ENCODE measurements at regions not wholly inside any gene's neighbourhood (a gene's known extent, or its start where the extent isn't known, plus 50 kb on each side); places are given as distances from the start of the nearest gene placed in this dataset.
"Not testable (repeated sequence)": the region's sequence is repeated elsewhere in the genome, so short reads cannot be mapped to it uniquely, and the experiment has no call there.

- TF ChIP-seq CTCF (IDR thresholded peaks at IDR 0.05), result no peak
- H3K4me3 ChIP-seq (ENCODE audit: low read depth in 1 of 2, low read length in 1 of 2), result no peak overlapping the region
- no peak overlapping the region for H3K27ac ChIP-seq
- no peaks in the 10 kb centered on the region for H3K4me1 ChIP-seq (ENCODE audit: control insufficient read depth in 1 of 2, insufficient read depth in 1 of 2, low read depth in 1 of 2, low read length in 1 of 2)
- H3K36me3 ChIP-seq, result no peaks in the 10 kb centered on the region
- H3K9me3 ChIP-seq, result no peaks in the 10 kb centered on the region
- no peaks in the 10 kb centered on the region for H3K27me3 ChIP-seq
These were observed 254.7 kb upstream of the SOX9 start for GRCh38 chr17:71866095-71866494.

- no peaks in the 10 kb centered on the region for H3K9me3 ChIP-seq
- H3K36me3 ChIP-seq, result no peaks in the 10 kb centered on the region
- TF ChIP-seq CTCF (IDR thresholded peaks at IDR 0.05), result no peak
- no peak overlapping the region for H3K27ac ChIP-seq
- H3K4me1 ChIP-seq (ENCODE audit: control insufficient read depth in 1 of 2, insufficient read depth in 1 of 2, low read depth in 1 of 2, low read length in 1 of 2), result no peaks in the 10 kb centered on the region
- no peaks in the 10 kb centered on the region for H3K27me3 ChIP-seq
- no peak overlapping the region for H3K4me3 ChIP-seq (ENCODE audit: low read depth in 1 of 2, low read length in 1 of 2)
These were observed 251.5 kb upstream of the SOX9 start for GRCh38 chr17:71869293-71869692.

DNA sequence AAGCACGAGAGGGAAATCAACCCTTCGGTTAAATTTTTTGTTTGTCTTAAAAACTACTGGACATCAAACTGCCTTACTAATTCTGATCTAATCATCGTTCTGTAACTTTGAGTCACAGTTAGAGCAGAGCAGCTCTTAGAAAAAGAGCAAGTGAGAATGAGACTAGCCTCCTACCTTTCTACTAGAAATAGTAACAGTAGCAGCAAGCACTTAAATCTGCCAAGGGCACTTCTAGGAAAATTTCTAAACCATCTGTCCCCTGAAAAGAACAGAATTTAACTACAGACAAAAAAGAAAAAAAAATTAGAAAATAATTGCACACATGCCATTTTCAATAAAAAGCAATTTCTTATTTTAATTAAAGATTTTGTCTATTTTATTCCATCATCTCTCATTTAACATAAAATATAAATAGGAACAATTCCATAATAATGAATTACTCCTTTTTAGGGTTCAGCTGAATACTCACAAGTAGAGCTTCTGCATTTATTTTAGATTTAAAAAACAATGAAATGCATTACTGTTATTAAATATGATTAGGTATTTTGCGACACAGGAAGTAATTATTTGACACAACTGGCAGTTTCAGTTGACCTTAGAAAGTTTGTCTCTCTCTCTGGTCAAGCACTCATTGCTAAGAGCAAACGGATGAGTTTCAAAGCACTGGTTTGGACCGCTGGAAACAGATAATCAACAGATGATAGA lies 250.8 kb upstream of the SOX9 start:
- no peak overlapping the region for H3K4me3 ChIP-seq (ENCODE audit: low read depth in 1 of 2, low read length in 1 of 2)
- no peak overlapping the region for H3K27ac ChIP-seq
- H3K4me1 ChIP-seq (ENCODE audit: control insufficient read depth in 1 of 2, insufficient read depth in 1 of 2, low read depth in 1 of 2, low read length in 1 of 2), result no peaks in the 10 kb centered on the region
- H3K27me3 ChIP-seq, result no peaks in the 10 kb centered on the region
- no peaks in the 10 kb centered on the region for H3K36me3 ChIP-seq
- TF ChIP-seq CTCF (IDR thresholded peaks at IDR 0.05), result no peak
- H3K9me3 ChIP-seq, result no peaks in the 10 kb centered on the region

DNA sequence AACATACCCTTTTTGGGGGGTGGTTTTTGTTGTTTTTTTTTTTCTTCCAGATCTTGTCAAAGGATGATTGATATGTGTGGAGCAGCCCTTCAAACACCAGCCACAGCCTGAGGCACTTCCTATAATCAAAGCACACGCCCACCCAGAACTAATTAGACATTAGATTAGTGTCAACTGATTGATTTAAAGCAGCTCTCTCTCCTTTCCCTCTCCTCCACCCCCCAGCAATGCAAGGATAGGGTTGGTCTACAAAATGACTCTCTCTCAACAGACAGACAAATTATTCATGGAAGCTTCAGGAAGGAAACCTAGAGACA lies 250.3 kb upstream of the SOX9 start:
- H3K27me3 ChIP-seq, result no peaks in the 10 kb centered on the region
- H3K27ac ChIP-seq, result no peak overlapping the region
- TF ChIP-seq CTCF (IDR thresholded peaks at IDR 0.05), result no peak
- H3K36me3 ChIP-seq, result no peaks in the 10 kb centered on the region
- H3K9me3 ChIP-seq, result no peaks in the 10 kb centered on the region
- no peaks in the 10 kb centered on the region for H3K4me1 ChIP-seq (ENCODE audit: control insufficient read depth in 1 of 2, insufficient read depth in 1 of 2, low read depth in 1 of 2, low read length in 1 of 2)
- no peak overlapping the region for H3K4me3 ChIP-seq (ENCODE audit: low read depth in 1 of 2, low read length in 1 of 2)

- Histone ChIP-seq H3K4me1 (ENCODE audit: control insufficient read depth in 1 of 2, insufficient read depth in 1 of 2, low read depth in 1 of 2, low read length in 1 of 2) (no peaks in the 10 kb centered on the region), H3K4me3 (ENCODE audit: low read depth in 1 of 2, low read length in 1 of 2) (no peak overlapping the region), H3K27ac (no peak overlapping the region), H3K27me3 (no peaks in the 10 kb centered on the region), H3K9me3 (no peaks in the 10 kb centered on the region), H3K36me3 (no peaks in the 10 kb centered on the region)
- TF ChIP-seq CTCF (IDR thresholded peaks at IDR 0.05), result no peak
These were observed 247.9 kb upstream of the SOX9 start for GRCh38 chr17:71872843-71873485.

DNA sequence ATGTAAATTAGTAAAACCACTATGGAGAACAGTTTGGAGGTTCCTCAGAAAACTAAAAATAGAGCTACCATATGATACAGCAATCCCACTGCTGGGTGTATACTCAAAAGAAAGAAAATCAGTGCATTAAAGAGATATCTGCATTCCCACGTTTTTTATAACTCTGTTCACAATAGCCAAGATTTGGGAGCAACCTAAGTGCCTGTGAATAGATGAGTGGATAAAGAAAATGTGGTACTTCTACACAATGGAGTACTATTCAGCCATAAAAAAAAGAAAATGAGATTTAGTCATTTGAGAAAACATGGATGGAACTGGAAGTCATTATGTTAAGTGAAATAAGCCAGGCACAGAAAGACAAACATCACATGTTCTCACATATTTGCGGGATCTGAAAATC lies 246.0 kb upstream of the SOX9 start:
- H3K36me3 ChIP-seq; H3K4me3 ChIP-seq (ENCODE audit: low read depth in 1 of 2, low read length in 1 of 2); H3K4me1 ChIP-seq (ENCODE audit: control insufficient read depth in 1 of 2, insufficient read depth in 1 of 2, low read depth in 1 of 2, low read length in 1 of 2); H3K27ac ChIP-seq; H3K27me3 ChIP-seq; H3K9me3 ChIP-seq: not testable (repeated sequence)
